ENCODE measurements at regions not wholly inside any gene's neighbourhood (a gene's known extent, or its start where the extent isn't known, plus 50 kb on each side); places are given as distances from the start of the nearest gene placed in this dataset. TPM values are rescaled to one million over a fixed set of nuclear protein-coding genes. Genes with fewer than 3 reads are reported as not detected.

DNA sequence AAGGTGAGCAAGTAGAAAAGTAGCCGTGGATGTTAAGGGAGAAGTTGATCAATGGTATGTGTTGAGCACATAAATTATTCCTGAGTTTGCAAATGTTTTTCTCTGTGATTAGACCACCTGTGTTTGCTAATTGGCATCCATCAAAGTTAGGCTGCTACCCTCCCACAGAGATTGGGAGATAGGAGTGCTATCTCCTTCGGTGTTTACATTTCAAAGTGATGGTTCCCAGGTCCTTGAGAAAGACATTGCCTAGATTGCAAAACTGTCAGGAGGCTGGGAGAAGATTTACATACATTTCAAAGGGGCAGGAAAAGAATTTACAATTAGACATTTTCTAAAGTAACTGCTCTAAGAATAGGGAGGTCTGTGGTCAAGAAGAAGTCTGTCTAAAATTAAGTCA, 54.3 kb upstream of the CNTNAP4 start:
- DNase-seq (ENCODE audit: low read depth in 2 of 3, low spot score in 2 of 3) = no peak

DNA sequence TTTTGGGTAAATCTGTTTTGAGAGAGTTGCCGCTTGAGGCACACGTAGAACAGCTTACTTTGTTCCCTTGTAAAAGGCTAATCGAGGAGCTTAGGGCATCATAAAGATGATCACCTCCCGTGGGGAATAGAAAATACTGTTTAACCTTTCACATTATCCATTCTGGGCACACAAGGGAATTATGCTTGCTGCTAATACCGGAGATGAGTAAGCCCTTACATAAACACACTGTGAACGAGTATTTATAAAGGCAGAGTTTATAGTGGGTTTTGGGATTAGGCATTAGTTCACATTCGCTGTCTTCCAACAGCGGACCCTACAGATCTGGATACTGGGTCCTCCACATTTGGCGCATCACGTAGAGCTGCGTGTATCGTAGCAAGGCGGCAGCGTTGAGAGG, 51.2 kb upstream of the CNTNAP4 start:
- no peak for DNase-seq (ENCODE audit: low read depth in 2 of 3, low spot score in 2 of 3)

DNA sequence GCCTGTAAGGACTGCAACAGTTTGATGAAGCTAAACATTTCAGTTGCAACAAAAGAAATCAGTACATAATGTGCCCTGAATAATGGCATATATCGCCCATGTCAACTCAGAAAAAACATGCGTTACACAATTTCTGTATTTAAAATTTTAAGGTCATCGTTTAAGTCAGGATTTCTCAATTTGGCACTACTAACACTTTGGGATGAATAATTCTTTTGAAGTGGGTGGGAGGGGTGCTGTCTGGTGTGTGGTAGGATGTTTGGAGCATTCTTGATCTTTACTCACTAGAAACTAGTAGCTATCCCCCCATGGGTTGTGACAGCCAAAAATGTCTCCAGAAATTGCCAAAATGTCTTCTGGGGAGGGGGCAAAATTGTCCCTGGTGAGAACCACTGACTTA, 50.7 kb upstream of the CNTNAP4 start:
- no peak for DNase-seq (ENCODE audit: low read depth in 2 of 3, low spot score in 2 of 3)

Small RNAs in the stretch of these regions (small RNA-seq; reads per million reads assigned to genes)
- gene RNA5SP430 = not detected

All from hematopoietic multipotent progenitor cell (in vitro differentiated cells).